ENCODE measurements at regions not wholly inside any gene's neighbourhood (a gene's known extent, or its start where the extent isn't known, plus 50 kb on each side); places are given as distances from the start of the nearest gene placed in this dataset.
"Not testable (repeated sequence)": the region's sequence is repeated elsewhere in the genome, so short reads cannot be mapped to it uniquely, and the experiment has no call there.

- H3K27me3 ChIP-seq (ENCODE audit: control insufficient read depth, low read length) = no peaks in the 10 kb centered on the region
- H3K4me1 ChIP-seq (ENCODE audit: control insufficient read depth, low read length) = no peaks in the 10 kb centered on the region
- H3F3A ChIP-seq (ENCODE audit: control insufficient read depth, insufficient read depth) = no peaks in the 10 kb centered on the region
- H4K20me1 ChIP-seq (ENCODE audit: control insufficient read depth, insufficient read depth, low read depth, low read length) = no peaks in the 10 kb centered on the region
- no peaks in the 10 kb centered on the region for H3K36me3 ChIP-seq (ENCODE audit: control insufficient read depth, low read length)
- H3K9me2 ChIP-seq (replicated peaks; ENCODE audit: control insufficient read depth, low read length) = no peaks in the 10 kb centered on the region
- no peak overlapping the region for H3K27ac ChIP-seq (ENCODE audit: low read depth, low read length)
- TF ChIP-seq EZH2phosphoT487 (IDR thresholded peaks at IDR 0.05; ENCODE audit: borderline replicate concordance, low read length) (no peak), CTCF (IDR thresholded peaks at IDR 0.05; ENCODE audit: low read depth, low read length, poor library complexity, severe bottlenecking) (no peak)
- H3K4me3 ChIP-seq (ENCODE audit: low read length) = no peak overlapping the region
- no peaks in the 10 kb centered on the region for H3K79me2 ChIP-seq (ENCODE audit: control insufficient read depth, low read length)
- no peak overlapping the region for H3K4me2 ChIP-seq (ENCODE audit: low read length)
- H3K9me3 ChIP-seq (ENCODE audit: control insufficient read depth, insufficient read depth, low read length) = no peaks in the 10 kb centered on the region
Observed at GRCh38 chr3:178117641-178118040, 418.6 kb upstream of the KCNMB2 start.

- H3K9me3 ChIP-seq (ENCODE audit: control insufficient read depth, insufficient read depth, low read length); H3K36me3 ChIP-seq (ENCODE audit: control insufficient read depth, low read length); H3K79me2 ChIP-seq (ENCODE audit: control insufficient read depth, low read length); H3K4me2 ChIP-seq (ENCODE audit: low read length); H3K27ac ChIP-seq (ENCODE audit: low read depth, low read length); H4K20me1 ChIP-seq (ENCODE audit: control insufficient read depth, insufficient read depth, low read depth, low read length); H3K4me3 ChIP-seq (ENCODE audit: low read length); H3K4me1 ChIP-seq (ENCODE audit: control insufficient read depth, low read length); H3K9me2 ChIP-seq (replicated peaks; ENCODE audit: control insufficient read depth, low read length); H3K27me3 ChIP-seq (ENCODE audit: control insufficient read depth, low read length); H3F3A ChIP-seq (ENCODE audit: control insufficient read depth, insufficient read depth): not testable (repeated sequence)
Observed at GRCh38 chr3:178119608-178120295, 416.5 kb upstream of the KCNMB2 start.

GRCh38 chr3:178120367-178120766 is 415.9 kb upstream of the KCNMB2 start:
- H3K4me1 ChIP-seq (ENCODE audit: control insufficient read depth, low read length) = no peaks in the 10 kb centered on the region
- H3K27me3 ChIP-seq (ENCODE audit: control insufficient read depth, low read length) = no peaks in the 10 kb centered on the region
- H3F3A ChIP-seq (ENCODE audit: control insufficient read depth, insufficient read depth) = no peaks in the 10 kb centered on the region
- H3K36me3 ChIP-seq (ENCODE audit: control insufficient read depth, low read length) = no peaks in the 10 kb centered on the region
- H3K4me2 ChIP-seq (ENCODE audit: low read length) = no peak overlapping the region
- H3K27ac ChIP-seq (ENCODE audit: low read depth, low read length) = no peak overlapping the region
- H3K4me3 ChIP-seq (ENCODE audit: low read length) = no peak overlapping the region
- H4K20me1 ChIP-seq (ENCODE audit: control insufficient read depth, insufficient read depth, low read depth, low read length) = no peaks in the 10 kb centered on the region
- no peaks in the 10 kb centered on the region for H3K9me3 ChIP-seq (ENCODE audit: control insufficient read depth, insufficient read depth, low read length)
- H3K79me2 ChIP-seq (ENCODE audit: control insufficient read depth, low read length) = no peaks in the 10 kb centered on the region
- H3K9me2 ChIP-seq (replicated peaks; ENCODE audit: control insufficient read depth, low read length) = no peaks in the 10 kb centered on the region
- TF ChIP-seq CTCF (IDR thresholded peaks at IDR 0.05; ENCODE audit: low read depth, low read length, poor library complexity, severe bottlenecking) (no peak), EZH2phosphoT487 (IDR thresholded peaks at IDR 0.05; ENCODE audit: borderline replicate concordance, low read length) (no peak)

- Histone ChIP-seq H3K4me2 (ENCODE audit: low read length) (no peak overlapping the region), H3K36me3 (ENCODE audit: control insufficient read depth, low read length) (no peaks in the 10 kb centered on the region), H3K4me1 (ENCODE audit: control insufficient read depth, low read length) (no peaks in the 10 kb centered on the region), H4K20me1 (ENCODE audit: control insufficient read depth, insufficient read depth, low read depth, low read length) (no peaks in the 10 kb centered on the region), H3K4me3 (ENCODE audit: low read length) (no peak overlapping the region), H3K9me2 (replicated peaks; ENCODE audit: control insufficient read depth, low read length) (no peaks in the 10 kb centered on the region), H3K27ac (ENCODE audit: low read depth, low read length) (no peak overlapping the region), H3F3A (ENCODE audit: control insufficient read depth, insufficient read depth) (no peaks in the 10 kb centered on the region), H3K27me3 (ENCODE audit: control insufficient read depth, low read length) (no peaks in the 10 kb centered on the region), H3K9me3 (ENCODE audit: control insufficient read depth, insufficient read depth, low read length) (no peaks in the 10 kb centered on the region), H3K79me2 (ENCODE audit: control insufficient read depth, low read length) (no peaks in the 10 kb centered on the region)
- TF ChIP-seq EZH2phosphoT487 (IDR thresholded peaks at IDR 0.05; ENCODE audit: borderline replicate concordance, low read length) (no peak), CTCF (IDR thresholded peaks at IDR 0.05; ENCODE audit: low read depth, low read length, poor library complexity, severe bottlenecking) (no peak)
Observed at GRCh38 chr3:178126686-178127085, 409.6 kb upstream of the KCNMB2 start.
